ENCODE measurements at regions not wholly inside any gene's neighbourhood (a gene's known extent, or its start where the extent isn't known, plus 50 kb on each side); places are given as distances from the start of the nearest gene placed in this dataset.

- Histone ChIP-seq H3K4me3 (ENCODE audit: low read depth in 1 of 2, low read length in 1 of 2) (no peak overlapping the region), H3K36me3 (peaks cover 3% of the 10 kb centered on the region), H3K4me1 (ENCODE audit: control insufficient read depth in 1 of 2, insufficient read depth in 1 of 2, low read depth in 1 of 2, low read length in 1 of 2) (no peaks in the 10 kb centered on the region), H3K9me3 (no peaks in the 10 kb centered on the region), H3K27me3 (no peaks in the 10 kb centered on the region), H3K27ac (no peak overlapping the region)
- TF ChIP-seq CTCF (IDR thresholded peaks at IDR 0.05): no peak
These were observed 64.1 kb downstream of the RMI2 start for GRCh38 chr16:11409398-11409797.

- H3K27me3 ChIP-seq: no peaks in the 10 kb centered on the region
These were observed 65.3 kb downstream of the RMI2 start for GRCh38 chr16:11410376-11411058.

GRCh38 chr16:11411059-11411550 is 65.8 kb downstream of the RMI2 start:
- Histone ChIP-seq H3K36me3 (peaks cover 3% of the 10 kb centered on the region), H3K27ac (no peak overlapping the region)

More at GRCh38 chr16:11410376-11411058, 65.3 kb downstream of the RMI2 start:
- no peaks in the 10 kb centered on the region for H3K9me3 ChIP-seq
- H3K36me3 ChIP-seq: peaks cover 3% of the 10 kb centered on the region
- no peak for TF ChIP-seq CTCF (IDR thresholded peaks at IDR 0.05)
- H3K4me1 ChIP-seq (ENCODE audit: control insufficient read depth in 1 of 2, insufficient read depth in 1 of 2, low read depth in 1 of 2, low read length in 1 of 2): no peaks in the 10 kb centered on the region
- H3K4me3 ChIP-seq (ENCODE audit: low read depth in 1 of 2, low read length in 1 of 2): no peak overlapping the region
- H3K27ac ChIP-seq: no peak overlapping the region

GRCh38 chr16:11412175-11412904 is 67.1 kb downstream of the RMI2 start:
- Histone ChIP-seq H3K36me3 (peaks cover 5% of the 10 kb centered on the region), H3K27me3 (no peaks in the 10 kb centered on the region), H3K9me3 (no peaks in the 10 kb centered on the region), H3K4me1 (ENCODE audit: control insufficient read depth in 1 of 2, insufficient read depth in 1 of 2, low read depth in 1 of 2, low read length in 1 of 2) (no peaks in the 10 kb centered on the region), H3K27ac (no peak overlapping the region), H3K4me3 (ENCODE audit: low read depth in 1 of 2, low read length in 1 of 2) (no peak overlapping the region)
- TF ChIP-seq CTCF (IDR thresholded peaks at IDR 0.05): no peak

More at GRCh38 chr16:11411059-11411550, 65.8 kb downstream of the RMI2 start:
- TF ChIP-seq CTCF (IDR thresholded peaks at IDR 0.05): no peak
- Histone ChIP-seq H3K4me3 (ENCODE audit: low read depth in 1 of 2, low read length in 1 of 2) (no peak overlapping the region), H3K4me1 (ENCODE audit: control insufficient read depth in 1 of 2, insufficient read depth in 1 of 2, low read depth in 1 of 2, low read length in 1 of 2) (no peaks in the 10 kb centered on the region), H3K9me3 (no peaks in the 10 kb centered on the region), H3K27me3 (no peaks in the 10 kb centered on the region)

GRCh38 chr16:11412965-11413887 is 68.0 kb downstream of the RMI2 start:
- no peak overlapping the region for H3K4me3 ChIP-seq (ENCODE audit: low read depth in 1 of 2, low read length in 1 of 2)
- H3K27ac ChIP-seq: no peak overlapping the region
- TF ChIP-seq CTCF (IDR thresholded peaks at IDR 0.05): no peak
- no peaks in the 10 kb centered on the region for H3K9me3 ChIP-seq
- H3K27me3 ChIP-seq: no peaks in the 10 kb centered on the region
- peaks cover 8% of the 10 kb centered on the region for H3K36me3 ChIP-seq
- no peaks in the 10 kb centered on the region for H3K4me1 ChIP-seq (ENCODE audit: control insufficient read depth in 1 of 2, insufficient read depth in 1 of 2, low read depth in 1 of 2, low read length in 1 of 2)
